CD4-positive, alpha-beta memory T cell (primary cell): ENCODE measurements at regions not wholly inside any gene's neighbourhood (a gene's known extent, or its start where the extent isn't known, plus 50 kb on each side); places are given as distances from the start of the nearest gene placed in this dataset.

Source experiments
- CTCF ChIA-PET: fragments of 350-600 bp; sonication (Branson Sonifier 250); formaldehyde crosslinking; loops from one replicate; lab custom pipeline; 2021; ENCODE audit warnings: inconsistent platforms; ENCODE audit not compliant: partially characterized antibody; lab: Charles Lee
- POLR2A ChIA-PET: fragments of 350-600 bp; sonication (Branson Sonifier 250); formaldehyde crosslinking; loops from one replicate; lab custom pipeline; 2021; ENCODE audit not compliant: partially characterized antibody; lab: Charles Lee
- DNase-seq, 5 donors: peaks; one replicate each; pipeline versions ENCODE4 v3.0.0 to v3.0.0-alpha.2; 2020 to 2022; ENCODE audit warnings: mixed read lengths in 1 of 5
- H3K27ac ChIP-seq: one replicate; pipeline ENCODE4 v1.7.0; 2013; ENCODE audit warnings: low read depth, low read length
- H3K27me3 ChIP-seq: 2 replicates; pipeline ENCODE4 v1.7.0; 2013; ENCODE audit warnings: mild to moderate bottlenecking, low read length, moderate library complexity; ENCODE audit not compliant: insufficient read depth
- H3K36me3 ChIP-seq: 2 replicates; pipeline ENCODE4 v1.7.0; 2013; ENCODE audit warnings: mild to moderate bottlenecking, low read length, moderate library complexity; ENCODE audit not compliant: insufficient read depth
- H3K4me1 ChIP-seq: 2 replicates; pipeline ENCODE4 v1.7.0; 2013; ENCODE audit warnings: mild to moderate bottlenecking, low read length, moderate library complexity; ENCODE audit not compliant: insufficient read depth
- H3K4me3 ChIP-seq, 2 donors: one replicate each; pipeline ENCODE4 v1.7.0; 2013; ENCODE audit warnings: low read length in 2 of 2, mild to moderate bottlenecking in 1 of 2
- H3K9me3 ChIP-seq, 2 donors: one replicate each; pipeline ENCODE4 v1.7.0; 2013; ENCODE audit warnings: low read length in 2 of 2, control low read depth in 1 of 2; ENCODE audit not compliant: control insufficient read depth in 1 of 2
- H3K27ac Mint-ChIP-seq, 7 donors: one replicate each; pipeline ENCODE4 v1.8.0; 2020 to 2021; ENCODE audit warnings: mixed read lengths in 7 of 7, mild to moderate bottlenecking in 6 of 7, inconsistent platforms in 3 of 7, moderate library complexity in 3 of 7
- H3K27me3 Mint-ChIP-seq, 2 donors: one replicate each; pipeline ENCODE4 v1.8.0; 2020 to 2021; ENCODE audit warnings: mixed read lengths in 2 of 2
- H3K36me3 Mint-ChIP-seq, 2 donors: one replicate each; pipeline ENCODE4 v1.8.0; 2020 to 2021; ENCODE audit warnings: mixed read lengths in 2 of 2, inconsistent platforms in 1 of 2, mild to moderate bottlenecking in 1 of 2
- H3K4me1 Mint-ChIP-seq, 4 donors: one replicate each; pipeline ENCODE4 v1.8.0; 2020 to 2021; ENCODE audit warnings: mixed read lengths in 4 of 4, mild to moderate bottlenecking in 1 of 4
- H3K4me3 Mint-ChIP-seq, 8 donors: one replicate each; pipeline ENCODE4 v1.8.0; 2020 to 2021; ENCODE audit warnings: mixed read lengths in 8 of 8, mild to moderate bottlenecking in 7 of 8, moderate library complexity in 6 of 8, inconsistent platforms in 3 of 8
- H3K9me3 Mint-ChIP-seq, 8 donors: one replicate each; pipeline ENCODE4 v1.8.0; 2020 to 2021; ENCODE audit warnings: mixed read lengths in 8 of 8, mild to moderate bottlenecking in 5 of 8, inconsistent platforms in 3 of 8, moderate library complexity in 1 of 8
- intact Hi-C: fragments of 100-400 bp; cut with micrococcal nuclease; formaldehyde crosslinking; loops from one replicate; pipeline ENCODE4 v1.15.1; 2023

- POLR2A ChIA-PET: no interaction called here
- DNase-seq: no peak
- intact Hi-C loops: no loop called here
- H3K27me3 Mint-ChIP-seq: no peaks in the 10 kb centered on the region
- no peak overlapping the region for H3K4me3 Mint-ChIP-seq
- H3K36me3 Mint-ChIP-seq: no peaks in the 10 kb centered on the region
- peaks cover 1 to 8% (median 3%) of the 10 kb centered on the region in 8 donors for H3K9me3 Mint-ChIP-seq
- H3K27me3 ChIP-seq: no peaks in the 10 kb centered on the region
- no peaks in the 10 kb centered on the region for H3K4me1 ChIP-seq
- no peak overlapping the region for H3K4me3 ChIP-seq
- H3K4me1 Mint-ChIP-seq: no peaks in the 10 kb centered on the region
- no peak overlapping the region for H3K27ac Mint-ChIP-seq
- no peaks in the 10 kb centered on the region for H3K9me3 ChIP-seq
- no peaks in the 10 kb centered on the region for H3K36me3 ChIP-seq
- H3K27ac ChIP-seq: no peak overlapping the region
- CTCF ChIA-PET: no interaction called here
Measured at GRCh38 chr4:166312166-166312565, 439.1 kb downstream of the TLL1 start.

- H3K4me1 Mint-ChIP-seq: no peaks in the 10 kb centered on the region
- ChIA-PET CTCF (no interaction called here), POLR2A (no interaction called here)
- H3K27ac Mint-ChIP-seq: no peak overlapping the region
- peaks cover 0 to 9% (median 2%) of the 10 kb centered on the region in 8 donors for H3K9me3 Mint-ChIP-seq
- H3K27me3 ChIP-seq: no peaks in the 10 kb centered on the region
- intact Hi-C loops: no loop called here
- H3K36me3 ChIP-seq: no peaks in the 10 kb centered on the region
- H3K27ac ChIP-seq: no peak overlapping the region
- no peaks in the 10 kb centered on the region for H3K4me1 ChIP-seq
- no peaks in the 10 kb centered on the region for H3K27me3 Mint-ChIP-seq
- no peaks in the 10 kb centered on the region for H3K36me3 Mint-ChIP-seq
- no peaks in the 10 kb centered on the region for H3K9me3 ChIP-seq
- no peak overlapping the region for H3K4me3 ChIP-seq
- no peak for DNase-seq
- H3K4me3 Mint-ChIP-seq: no peak overlapping the region
Measured at GRCh38 chr4:166314902-166315301, 441.9 kb downstream of the TLL1 start.

- Histone ChIP-seq H3K4me3 (no peak overlapping the region), H3K27ac (no peak overlapping the region), H3K36me3 (no peaks in the 10 kb centered on the region), H3K27me3 (no peaks in the 10 kb centered on the region), H3K9me3 (no peaks in the 10 kb centered on the region), H3K4me1 (no peaks in the 10 kb centered on the region)
- ChIA-PET CTCF (no interaction called here), POLR2A (no interaction called here)
- no peaks in the 10 kb centered on the region for H3K4me1 Mint-ChIP-seq
- H3K36me3 Mint-ChIP-seq: no peaks in the 10 kb centered on the region
- H3K9me3 Mint-ChIP-seq: peaks cover 0 to 9% (median 2%) of the 10 kb centered on the region in 8 donors
- H3K4me3 Mint-ChIP-seq: no peak overlapping the region
- H3K27ac Mint-ChIP-seq: no peak overlapping the region
- no peaks in the 10 kb centered on the region for H3K27me3 Mint-ChIP-seq
- no peak for DNase-seq
- intact Hi-C loops: no loop called here
Measured at GRCh38 chr4:166315721-166316467, 442.9 kb downstream of the TLL1 start.

- Mint-ChIP-seq H3K36me3 (no peaks in the 10 kb centered on the region), H3K27ac (no peak overlapping the region), H3K4me3 (no peak overlapping the region), H3K27me3 (no peaks in the 10 kb centered on the region), H3K9me3 (peaks cover 0 to 12% (median 3%) of the 10 kb centered on the region in 8 donors), H3K4me1 (no peaks in the 10 kb centered on the region)
- H3K27me3 ChIP-seq: no peaks in the 10 kb centered on the region
- no peak overlapping the region for H3K4me3 ChIP-seq
- ChIA-PET CTCF (no interaction called here), POLR2A (no interaction called here)
- no peaks in the 10 kb centered on the region for H3K4me1 ChIP-seq
- no peaks in the 10 kb centered on the region for H3K9me3 ChIP-seq
- no peak overlapping the region for H3K27ac ChIP-seq
- intact Hi-C loops: no loop called here
- no peaks in the 10 kb centered on the region for H3K36me3 ChIP-seq
- no peak for DNase-seq
Measured at GRCh38 chr4:166318810-166319525, 445.9 kb downstream of the TLL1 start.

GRCh38 chr4:166323250-166323649, 450.2 kb downstream of the TLL1 start:
- Histone ChIP-seq H3K9me3 (no peaks in the 10 kb centered on the region), H3K27ac (no peak overlapping the region), H3K4me3 (no peak overlapping the region), H3K36me3 (no peaks in the 10 kb centered on the region), H3K4me1 (no peaks in the 10 kb centered on the region), H3K27me3 (no peaks in the 10 kb centered on the region)
- no peak overlapping the region for H3K27ac Mint-ChIP-seq
- intact Hi-C loops: no loop called here
- no peak overlapping the region for H3K4me3 Mint-ChIP-seq
- H3K9me3 Mint-ChIP-seq: peaks cover 0 to 8% (median 4%) of the 10 kb centered on the region in 8 donors
- no peaks in the 10 kb centered on the region for H3K27me3 Mint-ChIP-seq
- no peak for DNase-seq
- H3K36me3 Mint-ChIP-seq: no peaks in the 10 kb centered on the region
- ChIA-PET CTCF (no interaction called here), POLR2A (no interaction called here)
- no peaks in the 10 kb centered on the region for H3K4me1 Mint-ChIP-seq

GRCh38 chr4:166324321-166324720, 451.3 kb downstream of the TLL1 start:
- ChIA-PET CTCF (no interaction called here), POLR2A (no interaction called here)
- Histone ChIP-seq H3K4me3 (no peak overlapping the region), H3K9me3 (no peaks in the 10 kb centered on the region), H3K27ac (no peak overlapping the region), H3K36me3 (no peaks in the 10 kb centered on the region), H3K4me1 (no peaks in the 10 kb centered on the region), H3K27me3 (no peaks in the 10 kb centered on the region)
- DNase-seq: no peak
- intact Hi-C loops: no loop called here
- Mint-ChIP-seq H3K36me3 (no peaks in the 10 kb centered on the region), H3K27ac (no peak overlapping the region), H3K4me1 (no peaks in the 10 kb centered on the region), H3K4me3 (no peak overlapping the region), H3K27me3 (no peaks in the 10 kb centered on the region), H3K9me3 (peaks cover 0 to 5% (median 4%) of the 10 kb centered on the region in 8 donors)

- H3K27ac Mint-ChIP-seq: no peak overlapping the region
- Histone ChIP-seq H3K4me3 (no peak overlapping the region), H3K27me3 (no peaks in the 10 kb centered on the region), H3K36me3 (no peaks in the 10 kb centered on the region), H3K4me1 (no peaks in the 10 kb centered on the region), H3K27ac (no peak overlapping the region), H3K9me3 (no peaks in the 10 kb centered on the region)
- no peak overlapping the region for H3K4me3 Mint-ChIP-seq
- DNase-seq: no peak
- peaks cover 0 to 17% (median 3%) of the 10 kb centered on the region in 8 donors for H3K9me3 Mint-ChIP-seq
- POLR2A ChIA-PET: no interaction called here
- H3K4me1 Mint-ChIP-seq: no peaks in the 10 kb centered on the region
- no peaks in the 10 kb centered on the region for H3K36me3 Mint-ChIP-seq
- no peaks in the 10 kb centered on the region for H3K27me3 Mint-ChIP-seq
- intact Hi-C loops: no loop called here
- CTCF ChIA-PET: no interaction called here
Measured at GRCh38 chr4:166335256-166335938, 462.4 kb downstream of the TLL1 start.
